B cell (primary cell): ENCODE measurements at regions not wholly inside any gene's neighbourhood (a gene's known extent, or its start where the extent isn't known, plus 50 kb on each side); places are given as distances from the start of the nearest gene placed in this dataset.

Source experiments
- EZH2 ChIP-seq: IDR thresholded peaks from 2 replicates; pipeline ENCODE4 v1.6.1; 2012; ENCODE audit warnings: borderline replicate concordance, low read depth, mild to moderate bottlenecking, moderate library complexity, low read length; ENCODE audit not compliant: insufficient read depth, poor library complexity, severe bottlenecking
- TF ChIP-seq, protein P1 (sequence below): fragments of 200-600 bp; IDR thresholded peaks from one replicate; pipeline ENCODE4 v1.8.0; 2022; ENCODE audit warnings: antibody characterized with exemption, mild to moderate bottlenecking

DNA sequence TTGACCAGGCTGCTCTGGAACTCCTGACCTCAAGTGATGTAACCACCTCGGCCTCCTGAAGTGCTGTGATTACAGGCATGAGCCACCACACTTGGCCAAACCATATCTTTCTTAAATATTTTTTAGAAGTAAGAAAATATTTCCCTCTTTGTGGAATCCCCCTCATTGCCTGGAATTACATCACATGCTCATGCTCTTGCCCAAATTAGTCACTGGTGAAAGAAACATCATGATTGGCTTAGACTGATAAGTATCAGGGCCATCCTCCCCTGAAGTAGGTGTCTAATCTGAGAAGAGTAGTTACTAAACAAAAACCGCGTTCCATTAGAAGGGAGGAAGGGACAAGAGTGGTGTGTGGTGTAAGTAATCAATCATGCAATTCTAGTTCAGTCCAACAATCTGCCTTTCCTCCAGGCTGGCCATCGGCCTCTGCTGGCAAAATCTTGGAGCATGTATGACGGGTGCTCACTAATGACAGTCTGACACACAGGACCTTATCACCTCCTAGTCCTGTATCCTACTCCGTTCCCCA is 52.3 kb upstream of the SCG2 start:
- TF ChIP-seq, protein P1, sequence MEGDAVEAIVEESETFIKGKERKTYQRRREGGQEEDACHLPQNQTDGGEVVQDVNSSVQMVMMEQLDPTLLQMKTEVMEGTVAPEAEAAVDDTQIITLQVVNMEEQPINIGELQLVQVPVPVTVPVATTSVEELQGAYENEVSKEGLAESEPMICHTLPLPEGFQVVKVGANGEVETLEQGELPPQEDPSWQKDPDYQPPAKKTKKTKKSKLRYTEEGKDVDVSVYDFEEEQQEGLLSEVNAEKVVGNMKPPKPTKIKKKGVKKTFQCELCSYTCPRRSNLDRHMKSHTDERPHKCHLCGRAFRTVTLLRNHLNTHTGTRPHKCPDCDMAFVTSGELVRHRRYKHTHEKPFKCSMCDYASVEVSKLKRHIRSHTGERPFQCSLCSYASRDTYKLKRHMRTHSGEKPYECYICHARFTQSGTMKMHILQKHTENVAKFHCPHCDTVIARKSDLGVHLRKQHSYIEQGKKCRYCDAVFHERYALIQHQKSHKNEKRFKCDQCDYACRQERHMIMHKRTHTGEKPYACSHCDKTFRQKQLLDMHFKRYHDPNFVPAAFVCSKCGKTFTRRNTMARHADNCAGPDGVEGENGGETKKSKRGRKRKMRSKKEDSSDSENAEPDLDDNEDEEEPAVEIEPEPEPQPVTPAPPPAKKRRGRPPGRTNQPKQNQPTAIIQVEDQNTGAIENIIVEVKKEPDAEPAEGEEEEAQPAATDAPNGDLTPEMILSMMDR: no peak
- no peak for TF ChIP-seq EZH2
